ENCODE measurements at regions not wholly inside any gene's neighbourhood (a gene's known extent, or its start where the extent isn't known, plus 50 kb on each side); places are given as distances from the start of the nearest gene placed in this dataset.

DNA sequence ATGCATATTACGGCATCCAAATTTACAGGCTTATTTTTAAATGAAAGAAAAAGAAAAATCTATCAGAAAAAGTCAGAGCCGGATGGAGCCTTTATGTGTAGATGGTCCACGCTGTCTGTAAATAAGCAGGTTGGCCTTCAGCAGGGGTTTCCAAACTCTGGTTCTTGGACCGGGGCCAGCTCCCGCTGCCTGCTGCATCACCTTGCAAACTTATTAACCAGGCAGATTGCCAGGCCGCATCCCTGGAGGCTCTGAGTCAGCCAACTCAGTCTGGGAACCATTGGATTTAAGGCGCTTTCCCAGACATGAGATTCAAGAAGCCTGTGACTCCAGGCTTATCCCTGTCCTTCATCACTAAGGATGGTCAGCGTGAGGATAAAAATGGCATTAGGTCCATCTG, 212.4 kb downstream of the OPA1 start:
- WGBS (ENCODE audit: low lambda C conversion rate, missing lambda C conversion rate) = 60% methylated on average over 8 of the region's 8 CpGs

DNA sequence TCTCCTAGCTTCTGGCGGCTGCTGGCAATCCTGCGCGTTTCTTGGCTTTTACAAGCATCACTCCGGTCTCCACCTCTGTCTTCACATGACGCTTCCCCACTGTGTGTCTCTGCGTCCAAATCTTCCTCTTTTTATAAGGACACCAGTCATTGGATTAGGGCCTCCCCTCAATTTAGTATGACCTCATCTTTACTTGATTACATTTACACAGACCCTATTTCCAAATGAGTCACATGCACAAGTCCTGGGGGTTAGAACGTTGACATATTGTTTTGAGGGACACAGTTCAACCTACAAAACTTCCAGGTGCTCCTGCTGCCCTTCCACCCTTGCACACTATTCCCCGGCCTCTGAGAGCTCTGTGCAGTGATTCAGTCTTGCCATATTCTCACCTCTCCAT, 215.3 kb downstream of the OPA1 start:
- Histone ChIP-seq H3K4me2 (no peak overlapping the region), H2AFZ (no peak overlapping the region), H3K27ac (no peak overlapping the region), H4K20me1 (ENCODE audit: insufficient read depth, poor library complexity, severe bottlenecking) (no peaks in the 10 kb centered on the region), H3K9me3 (ENCODE audit: low read depth) (no peaks in the 10 kb centered on the region), H3K36me3 (replicated peaks; ENCODE audit: insufficient read depth, low read depth) (no peaks in the 10 kb centered on the region), H3K27me3 (no peaks in the 10 kb centered on the region), H3K9me2 (replicated peaks; ENCODE audit: insufficient read depth) (no peaks in the 10 kb centered on the region), H3K4me1 (ENCODE audit: insufficient read depth) (peaks cover 6% of the 10 kb centered on the region), H3K79me2 (no peaks in the 10 kb centered on the region), H3K4me3 (no peak overlapping the region)
- no peak for DNase-seq (ENCODE audit: low spot score)
- WGBS (ENCODE audit: low lambda C conversion rate, missing lambda C conversion rate) = 88% methylated on average over 8 of the region's 8 CpGs
- no peak for TF ChIP-seq EZH2phosphoT487 (IDR thresholded peaks at IDR 0.05; ENCODE audit: low read depth, severe bottlenecking, unreplicated experiment)
- TF ChIP-seq, protein P1, sequence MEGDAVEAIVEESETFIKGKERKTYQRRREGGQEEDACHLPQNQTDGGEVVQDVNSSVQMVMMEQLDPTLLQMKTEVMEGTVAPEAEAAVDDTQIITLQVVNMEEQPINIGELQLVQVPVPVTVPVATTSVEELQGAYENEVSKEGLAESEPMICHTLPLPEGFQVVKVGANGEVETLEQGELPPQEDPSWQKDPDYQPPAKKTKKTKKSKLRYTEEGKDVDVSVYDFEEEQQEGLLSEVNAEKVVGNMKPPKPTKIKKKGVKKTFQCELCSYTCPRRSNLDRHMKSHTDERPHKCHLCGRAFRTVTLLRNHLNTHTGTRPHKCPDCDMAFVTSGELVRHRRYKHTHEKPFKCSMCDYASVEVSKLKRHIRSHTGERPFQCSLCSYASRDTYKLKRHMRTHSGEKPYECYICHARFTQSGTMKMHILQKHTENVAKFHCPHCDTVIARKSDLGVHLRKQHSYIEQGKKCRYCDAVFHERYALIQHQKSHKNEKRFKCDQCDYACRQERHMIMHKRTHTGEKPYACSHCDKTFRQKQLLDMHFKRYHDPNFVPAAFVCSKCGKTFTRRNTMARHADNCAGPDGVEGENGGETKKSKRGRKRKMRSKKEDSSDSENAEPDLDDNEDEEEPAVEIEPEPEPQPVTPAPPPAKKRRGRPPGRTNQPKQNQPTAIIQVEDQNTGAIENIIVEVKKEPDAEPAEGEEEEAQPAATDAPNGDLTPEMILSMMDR (IDR thresholded peaks at IDR 0.05; ENCODE audit: poor library complexity) = no peak
- no peak for TF ChIP-seq EZH2 (IDR thresholded peaks at IDR 0.05; ENCODE audit: borderline replicate concordance)

More for the DNA sequence above, 212.4 kb downstream of the OPA1 start:
- H2AFZ ChIP-seq = no peak overlapping the region
- H3K4me1 ChIP-seq (ENCODE audit: insufficient read depth) = no peaks in the 10 kb centered on the region
- H3K27me3 ChIP-seq = no peaks in the 10 kb centered on the region
- TF ChIP-seq EZH2phosphoT487 (IDR thresholded peaks at IDR 0.05; ENCODE audit: low read depth, severe bottlenecking, unreplicated experiment) = no peak
- TF ChIP-seq EZH2 (IDR thresholded peaks at IDR 0.05; ENCODE audit: borderline replicate concordance) = no peak
- TF ChIP-seq, protein P1 (IDR thresholded peaks at IDR 0.05; ENCODE audit: poor library complexity) = no peak
- H4K20me1 ChIP-seq (ENCODE audit: insufficient read depth, poor library complexity, severe bottlenecking) = no peaks in the 10 kb centered on the region
- peak; percentile 90 for DNase-seq (ENCODE audit: low spot score)
- H3K9me2 ChIP-seq (replicated peaks; ENCODE audit: insufficient read depth) = no peaks in the 10 kb centered on the region
- no peak overlapping the region for H3K4me3 ChIP-seq
- no peaks in the 10 kb centered on the region for H3K9me3 ChIP-seq (ENCODE audit: low read depth)
- no peaks in the 10 kb centered on the region for H3K79me2 ChIP-seq
- H3K4me2 ChIP-seq = no peak overlapping the region
- no peak overlapping the region for H3K27ac ChIP-seq
- no peaks in the 10 kb centered on the region for H3K36me3 ChIP-seq (replicated peaks; ENCODE audit: insufficient read depth, low read depth)

DNA sequence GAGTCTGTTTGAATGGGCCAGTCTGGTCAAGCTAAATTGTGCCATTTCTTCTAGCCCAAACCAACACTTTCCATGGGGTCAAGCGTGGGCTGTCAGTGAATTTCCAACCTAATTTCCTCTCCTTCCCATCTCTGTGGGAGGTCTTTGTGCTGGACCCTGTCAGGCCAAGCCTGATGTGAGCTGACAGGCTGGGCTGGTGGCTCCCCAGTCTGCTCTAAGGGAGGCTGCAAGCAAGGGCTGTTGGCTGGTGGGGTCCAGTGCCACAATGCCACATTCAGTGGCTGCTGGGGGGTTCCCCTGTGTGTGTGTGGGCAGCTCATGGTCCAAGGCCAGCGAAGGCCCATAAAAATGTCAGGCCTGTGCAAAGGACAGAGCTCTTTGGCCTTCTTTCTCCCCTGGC, 216.1 kb downstream of the OPA1 start:
- TF ChIP-seq, protein P1 (IDR thresholded peaks at IDR 0.05; ENCODE audit: poor library complexity) = no peak
- TF ChIP-seq EZH2 (IDR thresholded peaks at IDR 0.05; ENCODE audit: borderline replicate concordance) (no peak), EZH2phosphoT487 (IDR thresholded peaks at IDR 0.05; ENCODE audit: low read depth, severe bottlenecking, unreplicated experiment) (no peak)
- no peak overlapping the region for H3K4me2 ChIP-seq
- no peak overlapping the region for H3K27ac ChIP-seq
- H3K4me1 ChIP-seq (ENCODE audit: insufficient read depth) = peaks cover 14% of the 10 kb centered on the region
- H3K36me3 ChIP-seq (replicated peaks; ENCODE audit: insufficient read depth, low read depth) = no peaks in the 10 kb centered on the region
- no peaks in the 10 kb centered on the region for H3K9me2 ChIP-seq (replicated peaks; ENCODE audit: insufficient read depth)
- H3K27me3 ChIP-seq = no peaks in the 10 kb centered on the region
- H4K20me1 ChIP-seq (ENCODE audit: insufficient read depth, poor library complexity, severe bottlenecking) = no peaks in the 10 kb centered on the region
- no peaks in the 10 kb centered on the region for H3K9me3 ChIP-seq (ENCODE audit: low read depth)
- no peaks in the 10 kb centered on the region for H3K79me2 ChIP-seq
- WGBS (ENCODE audit: low lambda C conversion rate, missing lambda C conversion rate) = 88% methylated on average over 2 of the region's 2 CpGs
- DNase-seq (ENCODE audit: low spot score) = no peak
- no peak overlapping the region for H2AFZ ChIP-seq
- H3K4me3 ChIP-seq = no peak overlapping the region

Data from hepatocyte (in vitro differentiated cells).